GM12891 (cell line): ENCODE measurements at regions not wholly inside any gene's neighbourhood (a gene's known extent, or its start where the extent isn't known, plus 50 kb on each side); places are given as distances from the start of the nearest gene placed in this dataset.

ENCODE experiments used
- PAX5 ChIP-seq: IDR thresholded peaks from 2 replicates; pipeline ENCODE4 v1.6.1; 2011; ENCODE audit warnings: low read length, moderate library complexity, mild to moderate bottlenecking; ENCODE audit not compliant: insufficient read depth, severe bottlenecking
- POLR2A ChIP-seq: IDR thresholded peaks from 2 replicates; pipeline ENCODE4 v1.6.1; 2011; ENCODE audit warnings: low read depth, low read length, control low read depth
- POLR2AphosphoS5 ChIP-seq: IDR thresholded peaks from 2 replicates; pipeline ENCODE4 v1.6.1; 2011; ENCODE audit warnings: low read depth, low read length, control low read depth
- POU2F2 ChIP-seq: IDR thresholded peaks from 2 replicates; pipeline ENCODE4 v1.6.1; 2011; ENCODE audit warnings: low read depth, mild to moderate bottlenecking, control low read depth, low read length, moderate library complexity
- SPI1 ChIP-seq: IDR thresholded peaks from 2 replicates; pipeline ENCODE4 v1.6.1; 2011; ENCODE audit warnings: low read depth, low read length, control low read depth
- TAF1 ChIP-seq: IDR thresholded peaks from 2 replicates; pipeline ENCODE4 v1.6.1; 2011; ENCODE audit warnings: low read depth, low read length, control low read depth

DNA sequence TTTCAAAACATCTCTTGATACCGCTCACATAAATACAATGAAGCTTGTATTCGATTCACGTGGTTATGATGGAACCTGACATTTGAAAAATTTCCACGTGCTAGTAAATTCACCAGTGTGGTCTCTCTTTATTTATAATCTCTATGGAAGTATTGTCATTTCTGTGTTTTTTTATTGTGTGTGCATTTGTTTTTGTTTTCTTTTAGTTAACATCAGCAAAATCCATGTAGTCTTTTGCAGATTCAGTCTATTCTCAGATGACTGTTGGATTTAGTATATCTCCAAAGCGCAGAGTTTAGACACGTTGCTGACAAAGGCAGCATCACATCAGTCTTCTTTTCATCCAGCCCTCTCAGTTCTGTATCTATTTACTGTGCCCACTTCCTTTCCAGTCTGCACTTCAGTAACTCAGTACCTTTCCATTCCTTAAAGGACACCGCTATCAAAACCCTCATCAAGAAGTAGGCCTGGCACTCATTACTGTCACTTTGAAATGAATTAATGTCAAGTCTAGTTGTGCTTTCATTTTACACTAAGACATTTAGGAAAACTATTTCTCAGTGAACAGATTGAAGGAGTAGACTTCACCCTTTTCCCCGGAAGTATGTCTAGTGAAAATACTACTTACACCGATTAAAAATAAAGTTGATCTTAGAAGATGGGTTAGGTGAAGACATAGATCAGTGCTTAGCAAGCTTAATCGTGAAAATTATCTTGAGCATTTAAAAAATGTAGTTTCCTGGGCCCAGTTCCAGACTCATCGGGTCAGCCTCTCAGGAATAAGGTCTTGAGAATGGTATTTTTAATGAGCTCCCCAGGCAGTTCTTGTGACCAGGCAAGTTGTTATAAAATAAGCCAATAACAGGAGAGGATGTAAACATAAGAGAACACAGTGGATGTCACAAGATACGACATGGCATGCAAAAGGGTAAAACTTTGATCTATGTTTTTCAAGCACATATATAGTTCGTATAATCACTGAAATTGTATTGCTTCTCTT lies 506.8 kb upstream of the ZEB2 start:
- TF ChIP-seq POLR2AphosphoS5 (no peak), SPI1 (no peak), POLR2A (no peak), POU2F2 (no peak), TAF1 (no peak), PAX5 (no peak)
